ENCODE measurements at regions not wholly inside any gene's neighbourhood (a gene's known extent, or its start where the extent isn't known, plus 50 kb on each side); places are given as distances from the start of the nearest gene placed in this dataset.

DNA sequence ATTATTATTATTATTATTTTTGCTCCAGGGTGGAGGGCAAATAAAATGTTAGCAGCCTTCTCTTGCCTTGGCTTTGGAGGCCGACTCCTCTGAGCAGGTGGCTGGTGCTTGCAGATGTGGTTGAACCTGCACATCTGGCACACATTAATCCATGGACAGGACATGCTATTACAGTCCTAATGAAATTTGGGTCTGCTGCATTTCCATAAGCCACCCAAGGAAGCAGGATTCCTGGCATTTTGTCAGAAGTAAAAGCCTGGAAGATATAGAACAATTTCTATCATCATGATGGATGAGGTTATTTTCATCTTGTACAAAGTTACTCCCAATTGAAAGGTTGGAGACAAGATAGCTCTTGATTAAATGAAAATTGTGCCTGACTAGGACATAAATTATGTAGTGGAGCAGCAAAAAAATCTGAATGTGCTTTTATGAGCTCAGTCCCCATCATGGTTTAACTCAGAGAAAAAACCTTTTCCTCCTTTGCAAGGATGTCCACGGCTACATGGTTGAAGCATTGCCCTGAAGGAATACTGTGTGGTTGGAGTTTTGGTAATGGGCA lies 130.9 kb upstream of the RGMA start:
- TF ChIP-seq TAF1 (IDR thresholded peaks at IDR 0.05; ENCODE audit: borderline replicate concordance, insufficient read depth, low read length) (no peak), SIN3A (IDR thresholded peaks at IDR 0.05; ENCODE audit: borderline replicate concordance, insufficient read depth, low read length) (no peak), FOXP2 (optimal IDR thresholded peaks at IDR 0.05; ENCODE audit: borderline replicate concordance, extremely low read depth, extremely low read length, insufficient read depth) (no peak), POLR2AphosphoS5 (IDR thresholded peaks at IDR 0.05; ENCODE audit: low read depth, low read length) (no peak), REST (IDR thresholded peaks at IDR 0.05; ENCODE audit: insufficient read depth in 1 of 2, low read depth in 2 of 2, low read length in 2 of 2) (no peak)

DNA sequence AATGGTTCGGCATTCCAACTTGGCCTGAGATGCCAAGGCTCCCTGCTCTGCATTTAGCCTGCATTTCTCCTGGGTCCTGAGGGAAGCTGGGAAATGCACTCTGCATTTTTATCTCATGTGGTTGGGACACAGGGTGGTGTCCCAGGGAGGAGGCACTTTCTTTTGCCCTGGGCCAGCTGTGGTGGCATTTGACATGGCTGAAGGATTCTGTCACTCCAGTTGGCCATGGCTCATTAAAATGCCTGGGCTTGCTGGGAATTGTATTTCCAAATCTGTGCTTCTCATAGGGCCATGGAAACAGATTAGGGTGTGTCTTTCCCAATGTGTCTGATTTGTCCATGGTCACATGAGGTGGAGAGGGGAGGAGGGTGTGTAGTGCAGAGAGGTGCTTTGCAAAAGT lies 128.3 kb upstream of the RGMA start:
- TF ChIP-seq REST (IDR thresholded peaks at IDR 0.05; ENCODE audit: insufficient read depth in 1 of 2, low read depth in 2 of 2, low read length in 2 of 2) = no peak
- no peak for TF ChIP-seq TAF1 (IDR thresholded peaks at IDR 0.05; ENCODE audit: borderline replicate concordance, insufficient read depth, low read length)
- no peak for TF ChIP-seq FOXP2 (optimal IDR thresholded peaks at IDR 0.05; ENCODE audit: borderline replicate concordance, extremely low read depth, extremely low read length, insufficient read depth)
- TF ChIP-seq SIN3A (IDR thresholded peaks at IDR 0.05; ENCODE audit: borderline replicate concordance, insufficient read depth, low read length) = no peak
- no peak for TF ChIP-seq POLR2AphosphoS5 (IDR thresholded peaks at IDR 0.05; ENCODE audit: low read depth, low read length)

DNA sequence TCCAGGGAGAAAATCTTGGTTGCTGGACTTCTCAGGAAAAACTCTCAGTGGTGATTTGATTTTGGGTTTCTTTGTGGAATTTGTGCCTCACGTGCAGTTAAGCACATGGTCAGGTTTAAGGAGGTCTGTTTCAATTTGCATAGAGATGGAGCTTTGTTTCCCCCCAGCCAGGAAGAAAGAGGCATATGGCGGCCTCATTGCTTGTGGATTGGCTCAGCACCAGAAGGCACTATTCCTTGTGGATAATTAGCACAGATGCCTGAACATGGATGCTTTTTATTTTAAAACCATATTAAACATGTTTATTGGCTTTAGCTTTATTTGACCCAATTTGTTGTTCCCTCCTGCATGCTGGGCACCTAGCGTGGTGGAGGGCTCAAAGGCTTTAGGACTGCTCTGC lies 125.1 kb upstream of the RGMA start:
- TF ChIP-seq SIN3A (IDR thresholded peaks at IDR 0.05; ENCODE audit: borderline replicate concordance, insufficient read depth, low read length) (no peak), POLR2AphosphoS5 (IDR thresholded peaks at IDR 0.05; ENCODE audit: low read depth, low read length) (no peak), REST (IDR thresholded peaks at IDR 0.05; ENCODE audit: insufficient read depth in 1 of 2, low read depth in 2 of 2, low read length in 2 of 2) (no peak), FOXP2 (optimal IDR thresholded peaks at IDR 0.05; ENCODE audit: borderline replicate concordance, extremely low read depth, extremely low read length, insufficient read depth) (no peak), TAF1 (IDR thresholded peaks at IDR 0.05; ENCODE audit: borderline replicate concordance, insufficient read depth, low read length) (no peak)

- TF ChIP-seq REST (IDR thresholded peaks at IDR 0.05; ENCODE audit: insufficient read depth in 1 of 2, low read depth in 2 of 2, low read length in 2 of 2) = no peak
- TF ChIP-seq SIN3A (IDR thresholded peaks at IDR 0.05; ENCODE audit: borderline replicate concordance, insufficient read depth, low read length) = no peak
- no peak for TF ChIP-seq FOXP2 (optimal IDR thresholded peaks at IDR 0.05; ENCODE audit: borderline replicate concordance, extremely low read depth, extremely low read length, insufficient read depth)
- no peak for TF ChIP-seq TAF1 (IDR thresholded peaks at IDR 0.05; ENCODE audit: borderline replicate concordance, insufficient read depth, low read length)
- TF ChIP-seq POLR2AphosphoS5 (IDR thresholded peaks at IDR 0.05; ENCODE audit: low read depth, low read length) = no peak
Measured at GRCh38 chr15:93213281-93213680, 124.3 kb upstream of the RGMA start.

DNA sequence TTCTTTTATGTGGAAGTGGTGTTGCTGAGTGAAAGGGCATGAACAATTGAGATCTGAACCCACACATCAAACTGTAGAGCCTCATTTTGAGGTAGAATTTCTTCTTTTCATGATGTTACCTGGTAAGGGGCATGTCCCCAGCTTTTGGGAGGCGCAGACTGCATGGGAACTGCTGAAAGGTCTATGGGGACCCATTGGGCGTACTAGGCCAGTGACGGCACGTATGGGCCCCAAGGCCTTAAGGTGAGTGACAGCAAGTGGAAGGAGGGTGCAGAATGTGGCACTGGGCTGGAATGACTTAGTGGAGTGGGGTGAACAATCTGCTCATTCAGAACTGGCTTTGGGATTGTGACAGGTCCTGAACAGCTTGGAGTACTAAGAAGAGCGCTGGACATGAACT lies 123.6 kb upstream of the RGMA start:
- TF ChIP-seq TAF1 (IDR thresholded peaks at IDR 0.05; ENCODE audit: borderline replicate concordance, insufficient read depth, low read length) (no peak), SIN3A (IDR thresholded peaks at IDR 0.05; ENCODE audit: borderline replicate concordance, insufficient read depth, low read length) (no peak), FOXP2 (optimal IDR thresholded peaks at IDR 0.05; ENCODE audit: borderline replicate concordance, extremely low read depth, extremely low read length, insufficient read depth) (no peak), POLR2AphosphoS5 (IDR thresholded peaks at IDR 0.05; ENCODE audit: low read depth, low read length) (no peak), REST (IDR thresholded peaks at IDR 0.05; ENCODE audit: insufficient read depth in 1 of 2, low read depth in 2 of 2, low read length in 2 of 2) (no peak)

Data from PFSK-1 (cell line).